HG03565 (cell line): ENCODE measurements at regions not wholly inside any gene's neighbourhood (a gene's known extent, or its start where the extent isn't known, plus 50 kb on each side); places are given as distances from the start of the nearest gene placed in this dataset.
"Not testable (repeated sequence)": the region's sequence is repeated elsewhere in the genome, so short reads cannot be mapped to it uniquely, and the experiment has no call there.

Source experiments
- ATAC-seq: cut with Tn5 transposase; IDR thresholded peaks from one replicate; pipeline ENCODE4 v1.9.1; 2021; ENCODE audit warnings: mild to moderate bottlenecking, moderate library complexity; ENCODE audit not compliant: unreplicated experiment

DNA sequence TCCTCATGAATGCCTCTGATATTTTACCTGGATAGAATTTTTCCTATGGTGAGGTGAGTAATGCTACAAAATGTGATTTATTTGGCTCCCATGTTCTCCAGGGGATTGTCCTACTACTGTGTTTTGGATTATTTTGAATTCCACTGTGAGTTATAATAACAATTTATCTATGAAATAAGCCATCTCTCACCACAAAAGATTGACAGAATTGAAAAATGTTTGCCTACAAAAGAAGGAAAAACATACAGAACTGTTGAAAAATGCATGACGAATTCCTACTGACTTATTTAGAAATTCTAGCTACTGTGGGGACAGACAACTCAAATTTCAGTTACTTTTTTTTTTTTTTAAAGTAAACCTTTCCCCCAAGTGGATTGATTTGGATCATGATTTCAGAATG, 463.7 kb upstream of the GRIN3A start:
- no peak for ATAC-seq

DNA sequence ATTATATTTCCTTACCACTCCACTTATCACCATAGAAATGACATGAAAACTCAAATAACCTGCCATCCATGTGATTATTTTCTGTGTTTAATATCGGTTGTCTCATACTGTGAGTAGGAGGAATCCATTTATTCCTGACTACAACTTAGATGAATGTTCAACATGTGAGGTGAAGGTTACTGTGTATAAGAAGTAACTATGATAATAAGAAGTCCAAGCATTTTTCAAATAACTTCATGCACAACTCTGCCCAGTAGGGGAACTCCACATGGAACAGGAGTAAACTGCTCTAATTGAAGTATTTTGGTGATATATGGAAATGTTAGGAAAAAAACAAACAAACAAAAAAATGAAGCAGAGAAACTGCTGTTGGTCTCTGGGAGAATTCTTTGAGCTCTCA, 447.5 kb upstream of the GRIN3A start:
- no peak for ATAC-seq

DNA sequence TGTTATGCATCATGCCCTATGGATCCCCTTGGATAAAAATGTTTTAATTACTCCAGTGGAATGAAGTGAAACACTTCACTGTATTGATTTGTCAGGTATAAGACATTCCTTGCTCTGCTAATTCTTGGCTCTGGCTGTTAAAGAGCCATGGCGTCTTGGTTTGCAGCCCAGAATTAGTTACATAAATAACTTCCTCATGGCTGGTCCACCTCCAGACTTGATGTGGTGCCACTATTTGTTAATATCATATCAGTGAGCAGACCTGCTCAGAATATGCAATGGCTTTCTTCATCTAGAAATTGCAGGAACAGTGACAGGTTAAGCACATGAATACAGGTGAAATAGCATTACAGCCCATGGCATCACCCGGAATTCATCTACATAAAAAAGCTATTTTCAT, 446.9 kb upstream of the GRIN3A start:
- ATAC-seq: no peak

DNA sequence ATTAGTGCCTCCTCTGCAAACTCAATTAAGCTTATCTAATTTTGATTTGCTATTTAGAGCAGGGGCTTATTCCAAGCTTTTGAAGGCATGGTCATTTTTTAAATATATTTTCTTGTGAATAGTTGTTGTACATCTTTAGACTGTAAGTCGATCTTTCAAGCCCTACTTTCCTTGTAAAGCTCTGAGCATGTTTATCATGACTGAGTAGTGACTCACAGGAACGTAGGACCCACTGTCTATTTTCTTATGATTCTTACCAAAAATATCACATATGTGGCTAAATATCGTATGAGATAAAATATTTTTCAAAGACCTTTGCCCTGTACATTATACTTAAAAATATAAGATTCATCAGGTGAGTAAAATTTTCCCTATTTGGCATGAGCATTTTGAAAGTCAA, 440.4 kb upstream of the GRIN3A start:
- ATAC-seq: no peak

DNA sequence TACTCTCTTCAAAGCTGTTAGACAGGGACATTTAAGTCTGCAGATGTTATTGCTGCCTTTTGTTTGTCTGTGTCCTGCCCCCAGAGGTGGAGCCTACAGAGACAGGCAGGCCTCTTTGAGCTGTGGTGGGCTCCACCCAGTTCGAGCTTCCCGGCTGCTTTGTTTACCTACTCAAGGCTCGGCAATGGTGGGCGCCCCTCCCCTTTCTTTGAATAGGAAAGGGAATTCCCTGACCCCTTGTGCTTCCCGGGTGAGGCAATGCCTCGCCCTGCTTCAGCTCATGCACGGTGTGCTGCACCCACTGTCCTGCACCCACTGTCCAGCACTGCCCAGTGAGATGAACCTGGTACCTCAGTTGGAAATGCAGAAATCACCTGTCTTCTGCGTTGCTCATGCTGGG, 435.8 kb upstream of the GRIN3A start:
- not testable (repeated sequence) for ATAC-seq

DNA sequence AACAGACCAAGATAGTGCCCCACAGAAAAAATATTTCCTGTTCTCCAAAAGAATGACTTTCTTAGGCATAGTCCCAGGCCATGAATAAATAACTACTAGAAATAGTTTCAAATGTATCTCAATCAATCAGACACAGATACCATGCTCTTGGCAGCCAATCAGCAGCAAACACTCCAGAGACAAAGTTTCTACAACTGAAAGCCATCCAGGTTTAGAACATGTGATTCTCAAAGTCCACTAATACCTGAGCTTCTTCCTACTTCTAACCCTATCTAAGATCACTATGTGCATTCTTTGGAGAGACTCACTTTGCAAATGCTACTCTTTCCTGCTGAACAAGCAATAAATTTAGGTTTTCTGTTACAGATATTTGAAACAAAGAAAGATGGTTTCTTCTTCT, 425.8 kb upstream of the GRIN3A start:
- no peak for ATAC-seq

GRCh38 chr9:102153081-102153480, 414.6 kb upstream of the GRIN3A start:
- not testable (repeated sequence) for ATAC-seq

- ATAC-seq: no peak
Measured at GRCh38 chr9:102135768-102136167, 397.3 kb upstream of the GRIN3A start.

DNA sequence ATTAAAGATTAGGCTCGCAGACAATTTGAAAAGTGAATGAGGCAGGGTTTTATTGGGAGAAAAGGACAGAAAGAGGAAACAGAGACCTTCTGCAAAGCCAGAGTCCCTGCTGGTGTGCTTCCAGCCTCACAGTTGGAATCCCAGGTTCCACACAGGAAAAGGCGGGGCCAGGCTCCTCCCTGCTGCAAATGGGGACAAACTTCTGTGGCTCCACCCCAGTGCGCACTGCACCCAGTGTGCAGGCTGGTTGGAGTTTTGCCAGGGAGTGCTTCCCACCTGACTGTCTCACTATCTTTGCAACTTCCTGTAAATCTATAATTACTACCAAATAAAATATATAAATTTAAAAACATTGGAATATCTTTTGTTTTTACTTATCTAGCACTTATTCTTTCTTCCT, 386.0 kb upstream of the GRIN3A start:
- ATAC-seq: no peak

DNA sequence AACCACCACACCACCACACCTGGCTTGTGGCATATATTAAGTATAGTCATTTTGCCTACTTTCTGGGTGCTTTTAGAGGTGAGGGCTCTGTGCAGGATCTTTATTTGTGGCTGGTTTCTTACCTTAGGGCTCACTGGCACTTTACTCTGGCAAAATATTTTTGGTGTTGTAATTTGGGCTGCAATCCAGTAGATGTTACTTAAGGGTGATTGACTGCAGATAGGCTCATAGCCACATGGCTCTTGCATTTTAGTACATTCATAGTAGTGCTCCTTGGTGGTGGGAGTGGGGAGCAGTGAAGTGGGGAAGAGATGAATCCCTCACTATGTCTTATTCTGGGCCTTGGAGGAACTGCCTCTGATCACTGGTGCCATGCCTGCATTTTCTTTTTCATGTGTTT, 376.1 kb upstream of the GRIN3A start:
- no peak for ATAC-seq

GRCh38 chr9:102113191-102113590, 374.7 kb upstream of the GRIN3A start:
- no peak for ATAC-seq

DNA sequence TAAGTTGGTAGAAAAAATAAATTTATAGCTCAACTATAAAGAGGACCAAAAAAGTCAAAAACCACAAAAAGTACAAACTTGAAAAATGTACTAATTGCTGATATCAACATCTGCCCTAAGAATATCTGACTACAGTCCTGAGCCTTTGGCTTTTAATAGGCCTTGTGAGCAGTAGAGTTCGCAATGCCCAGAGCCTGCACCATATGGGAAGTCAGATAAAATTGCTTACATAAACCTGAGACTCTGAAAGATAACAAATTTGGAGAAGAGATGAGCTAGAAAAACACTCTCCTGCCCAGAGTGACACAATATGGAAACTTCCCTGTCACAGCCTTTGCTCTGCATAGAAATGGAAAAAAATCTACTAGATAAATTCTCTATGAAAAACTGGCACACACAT, 368.0 kb upstream of the GRIN3A start:
- no peak for ATAC-seq

GRCh38 chr9:102101723-102102122, 363.3 kb upstream of the GRIN3A start:
- no peak for ATAC-seq

- no peak for ATAC-seq
Measured at GRCh38 chr9:102087141-102087540, 348.7 kb upstream of the GRIN3A start.

GRCh38 chr9:102085548-102085947, 347.1 kb upstream of the GRIN3A start:
- no peak for ATAC-seq

GRCh38 chr9:102072059-102072764, 333.8 kb upstream of the GRIN3A start:
- no peak for ATAC-seq

GRCh38 chr9:102069969-102070368, 331.5 kb upstream of the GRIN3A start:
- no peak for ATAC-seq

DNA sequence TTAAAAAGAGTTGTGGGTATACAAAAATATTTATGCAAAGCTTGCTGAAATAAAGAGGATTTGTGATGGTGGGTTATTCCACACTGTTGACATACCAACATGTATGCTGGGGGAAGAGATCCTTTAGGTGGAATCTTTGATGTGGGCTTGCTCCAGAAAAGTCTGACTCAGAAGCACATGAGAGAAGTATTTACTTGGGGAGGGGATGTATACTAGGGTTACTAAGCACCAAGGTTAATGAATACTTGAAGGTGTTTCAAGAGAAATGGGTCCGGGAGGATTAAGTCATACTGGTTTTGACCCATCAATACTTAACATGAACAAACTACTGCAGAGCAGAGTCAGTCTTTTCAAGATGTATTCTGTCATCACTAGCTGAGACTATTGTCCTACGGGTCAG, 316.4 kb upstream of the GRIN3A start:
- ATAC-seq: no peak

DNA sequence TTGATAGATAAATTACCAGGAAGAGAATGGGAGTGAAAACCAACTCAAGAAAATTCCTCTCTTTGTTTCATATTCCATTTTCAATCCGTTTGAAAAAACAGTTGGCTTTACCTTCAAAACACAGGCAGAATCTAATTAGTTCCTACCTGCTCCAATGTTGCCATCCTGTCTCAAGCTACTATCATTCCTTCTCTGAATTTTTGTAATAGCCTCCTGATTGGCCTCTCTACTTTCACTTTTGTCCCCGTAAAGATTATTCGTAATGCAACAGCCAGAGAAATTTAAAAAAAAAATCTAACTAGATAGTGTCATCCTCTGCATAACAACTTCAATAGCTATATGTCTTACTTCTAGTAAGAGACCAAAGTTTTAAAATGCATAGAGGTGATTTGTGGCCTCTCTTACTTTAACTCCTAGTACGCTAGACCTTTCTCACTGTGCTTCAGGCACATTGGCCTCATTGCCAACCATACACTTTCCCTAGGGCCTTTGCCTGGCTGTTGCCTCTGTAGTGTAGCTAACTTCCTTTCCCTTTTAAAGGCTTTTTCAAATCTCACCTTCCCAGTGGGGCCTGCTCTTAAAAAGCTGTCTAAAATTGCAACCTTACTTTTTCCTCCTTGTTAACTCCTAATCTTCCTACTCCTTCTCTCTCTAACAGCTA, 311.3 kb upstream of the GRIN3A start:
- ATAC-seq: peak; percentile 55

GRCh38 chr9:102047549-102047948, 309.1 kb upstream of the GRIN3A start:
- no peak for ATAC-seq

DNA sequence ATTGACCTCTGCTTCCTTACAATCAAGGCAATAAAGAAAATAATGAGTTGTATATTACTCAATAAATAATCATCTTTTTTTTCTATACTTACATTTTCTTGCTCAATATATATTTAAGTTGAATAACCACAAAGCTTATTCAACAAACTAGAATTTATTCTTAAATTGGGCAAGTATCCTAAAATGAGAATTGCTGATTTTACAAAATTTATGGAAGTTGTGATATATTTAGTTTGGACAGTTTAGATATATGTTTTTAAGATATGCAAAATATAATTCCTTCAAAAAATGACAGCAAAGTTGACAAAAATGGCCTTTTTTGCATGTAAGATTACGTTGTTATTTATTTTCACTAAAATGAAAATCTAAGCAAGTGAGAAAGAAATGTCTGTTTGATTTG, 305.7 kb upstream of the GRIN3A start:
- ATAC-seq: no peak

DNA sequence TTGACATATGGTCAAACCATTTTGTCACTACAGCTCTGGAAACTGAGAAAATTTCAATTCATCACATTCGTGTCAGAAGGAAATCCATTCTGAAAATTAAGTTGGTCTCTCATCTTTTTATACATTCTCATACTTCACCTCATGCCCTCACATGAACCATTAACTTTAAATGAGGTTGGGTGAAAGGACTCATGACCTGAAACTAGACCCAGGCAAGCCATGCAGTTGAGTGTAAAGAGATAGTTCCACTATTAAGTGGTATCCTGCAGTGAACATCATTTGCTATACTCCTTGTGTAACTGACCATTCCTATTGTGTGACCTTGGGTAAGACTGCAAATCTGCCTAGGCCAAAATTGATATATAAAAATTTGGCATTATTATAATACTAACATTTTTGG, 299.6 kb upstream of the GRIN3A start:
- no peak for ATAC-seq

- peak; percentile 87 for ATAC-seq
Measured at GRCh38 chr9:102035929-102036328, 297.5 kb upstream of the GRIN3A start.
